ENCODE measurements at regions not wholly inside any gene's neighbourhood (a gene's known extent, or its start where the extent isn't known, plus 50 kb on each side); places are given as distances from the start of the nearest gene placed in this dataset.

DNA sequence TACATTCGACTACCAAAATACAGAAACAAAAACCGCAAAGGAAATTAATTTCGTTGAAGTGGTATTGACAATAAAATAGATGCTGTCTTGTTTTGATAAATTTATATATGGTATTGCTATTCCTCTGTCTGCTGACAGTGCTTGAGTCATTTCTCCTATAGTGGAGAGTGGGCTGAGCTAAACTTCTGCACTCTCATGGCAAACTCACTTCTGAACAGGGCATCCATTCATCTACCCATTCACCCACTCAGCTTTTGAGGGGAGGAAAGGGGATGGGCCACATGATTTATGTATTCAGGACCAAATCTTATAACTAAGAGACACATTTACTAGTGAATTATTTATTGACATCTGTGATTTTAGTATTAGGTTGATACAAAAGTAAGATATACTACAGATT, 137.6 kb upstream of the PLXNA4 start:
- in situ Hi-C loops (cut with MboI; ENCODE audit: low pct_ligation_motif_present in 1 of 4, low pct_unique_long_range_greater_than_20kb in 1 of 4, low sequenced_read_pairs in 3 of 4): no loop called here
- TF ChIP-seq POLR2AphosphoS5 (IDR thresholded peaks at IDR 0.05): no peak
- no peak for TF ChIP-seq EP300 (IDR thresholded peaks at IDR 0.05; ENCODE audit: low read depth)
- TF ChIP-seq POLR2A (IDR thresholded peaks at IDR 0.05): no peak
- no peak for TF ChIP-seq CTCF (IDR thresholded peaks at IDR 0.05)
- H3K4me3 ChIP-seq: no peak overlapping the region

DNA sequence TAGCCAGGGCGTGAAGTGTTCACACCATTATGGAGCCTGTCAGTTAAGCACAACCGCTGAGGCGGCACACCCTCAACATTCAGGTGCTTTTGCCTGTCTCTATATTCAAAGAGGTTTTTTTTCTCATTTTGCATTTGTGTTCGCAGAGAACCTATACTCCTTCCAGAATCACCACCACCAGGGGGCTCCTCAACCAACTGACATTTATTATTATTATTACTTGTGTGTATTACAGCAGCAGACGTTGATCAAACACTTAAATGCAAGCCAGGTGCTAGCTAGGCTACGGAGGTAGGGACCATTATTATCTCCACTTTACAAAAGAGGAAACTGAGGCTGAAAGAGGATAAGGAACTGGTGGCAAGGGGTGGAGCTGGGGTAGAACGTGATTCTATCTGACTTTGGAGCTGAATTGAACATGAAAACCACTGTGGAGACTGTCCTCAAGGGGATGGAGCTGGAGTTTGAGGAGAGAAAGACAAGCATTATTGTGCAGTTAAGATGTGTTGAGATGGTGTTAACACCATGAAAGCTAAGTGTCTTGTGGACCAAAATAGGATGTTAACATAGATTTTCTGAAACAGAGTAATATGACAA, 133.8 kb upstream of the PLXNA4 start:
- in situ Hi-C loops (cut with MboI; ENCODE audit: low pct_ligation_motif_present in 1 of 4, low pct_unique_long_range_greater_than_20kb in 1 of 4, low sequenced_read_pairs in 3 of 4): no loop called here
- intact Hi-C loops (cut with DNase I; ENCODE audit: low total_unique reads): no loop called here
- Histone ChIP-seq H3K4me3 (no peak overlapping the region), H3K9me3 (no peaks in the 10 kb centered on the region), H3K27me3 (no peaks in the 10 kb centered on the region), H3K36me3 (no peaks in the 10 kb centered on the region), H3K4me1 (no peaks in the 10 kb centered on the region), H3K27ac (no peak overlapping the region)
- 44 to 65% methylated on average over 5 to 7 of the region's 7 CpGs for WGBS, 2 donors (ENCODE audit: low coverage in 1 of 2)
- no peak for DNase-seq
- no peak for TF ChIP-seq POLR2AphosphoS5 (IDR thresholded peaks at IDR 0.05)
- TF ChIP-seq EP300 (IDR thresholded peaks at IDR 0.05; ENCODE audit: low read depth): no peak
- TF ChIP-seq CTCF (IDR thresholded peaks at IDR 0.05): peak in 4 of 5 experiments; percentile 32 to 39 (median 33)
- no peak for TF ChIP-seq POLR2A (IDR thresholded peaks at IDR 0.05)

More for the DNA sequence above, 137.6 kb upstream of the PLXNA4 start:
- H3K27me3 ChIP-seq: no peaks in the 10 kb centered on the region
- no peaks in the 10 kb centered on the region for H3K4me1 ChIP-seq
- H3K9me3 ChIP-seq: peaks cover 0 to 4% of the 10 kb centered on the region in 2 donors
- intact Hi-C loops (cut with DNase I; ENCODE audit: low total_unique reads): no loop called here
- DNase-seq: no peak
- 82 to 85% methylated on average over 3 of the region's 3 CpGs for WGBS, 2 donors (ENCODE audit: low coverage in 1 of 2)
- no peak overlapping the region for H3K27ac ChIP-seq
- H3K36me3 ChIP-seq: no peaks in the 10 kb centered on the region

DNA sequence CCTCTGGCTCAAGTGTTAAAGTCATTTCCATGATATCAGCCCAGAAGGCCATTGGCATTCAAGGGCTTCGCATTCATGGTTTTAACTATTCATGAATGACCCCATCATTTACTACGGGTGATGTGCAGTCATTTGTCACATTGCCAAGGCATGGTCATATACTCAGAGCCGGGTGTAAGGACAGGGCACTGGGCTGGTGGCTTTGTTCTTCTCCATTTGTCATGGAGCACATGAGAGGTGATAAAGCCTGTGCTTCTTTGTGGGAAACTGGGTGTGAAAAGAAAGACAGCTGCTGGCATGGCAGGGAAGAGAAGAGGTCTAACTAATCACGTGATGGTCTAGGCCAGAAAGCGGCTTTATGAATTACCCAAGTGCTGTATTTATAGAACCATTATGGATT, 132.2 kb upstream of the PLXNA4 start:
- intact Hi-C loops (cut with DNase I; ENCODE audit: low total_unique reads): no loop called here
- Histone ChIP-seq H3K9me3 (no peaks in the 10 kb centered on the region), H3K4me1 (no peaks in the 10 kb centered on the region), H3K27me3 (no peaks in the 10 kb centered on the region), H3K36me3 (no peaks in the 10 kb centered on the region), H3K4me3 (no peak overlapping the region), H3K27ac (no peak overlapping the region)
- no peak for TF ChIP-seq POLR2AphosphoS5 (IDR thresholded peaks at IDR 0.05)
- TF ChIP-seq POLR2A (IDR thresholded peaks at IDR 0.05): no peak
- TF ChIP-seq CTCF (IDR thresholded peaks at IDR 0.05): no peak
- no peak for TF ChIP-seq EP300 (IDR thresholded peaks at IDR 0.05; ENCODE audit: low read depth)
- DNase-seq: no peak
- in situ Hi-C loops (cut with MboI; ENCODE audit: low pct_ligation_motif_present in 1 of 4, low pct_unique_long_range_greater_than_20kb in 1 of 4, low sequenced_read_pairs in 3 of 4): no loop called here
- WGBS, 2 donors (ENCODE audit: low coverage in 1 of 2): 81% methylated on average over 5 of the region's 5 CpGs; no CpG with 5 or more reads in 1 of the 2 donors

- H3K9me3 ChIP-seq: no peaks in the 10 kb centered on the region
- no peak overlapping the region for H3K4me3 ChIP-seq
- no peak for TF ChIP-seq EP300 (IDR thresholded peaks at IDR 0.05; ENCODE audit: low read depth)
- no peak for TF ChIP-seq CTCF (IDR thresholded peaks at IDR 0.05)
- no peak for TF ChIP-seq POLR2A (IDR thresholded peaks at IDR 0.05)
- no peak for TF ChIP-seq POLR2AphosphoS5 (IDR thresholded peaks at IDR 0.05)
- WGBS, 2 donors (ENCODE audit: low coverage in 1 of 2): 55 to 59% methylated on average over 3 to 5 of the region's 5 CpGs
- intact Hi-C loops (cut with DNase I; ENCODE audit: low total_unique reads): no loop called here
- no peaks in the 10 kb centered on the region for H3K36me3 ChIP-seq
- no peaks in the 10 kb centered on the region for H3K27me3 ChIP-seq
- H3K4me1 ChIP-seq: no peaks in the 10 kb centered on the region
- no peak overlapping the region for H3K27ac ChIP-seq
- no peak for DNase-seq
- in situ Hi-C loops (cut with MboI; ENCODE audit: low pct_ligation_motif_present in 1 of 4, low pct_unique_long_range_greater_than_20kb in 1 of 4, low sequenced_read_pairs in 3 of 4): no loop called here
These were observed 128.9 kb upstream of the PLXNA4 start for GRCh38 chr7:132705146-132705545.

Measured in transverse colon (tissue), 4 donors.